CD14-positive monocyte (primary cell): ENCODE measurements at regions not wholly inside any gene's neighbourhood (a gene's known extent, or its start where the extent isn't known, plus 50 kb on each side); places are given as distances from the start of the nearest gene placed in this dataset.
"Not testable (repeated sequence)": the region's sequence is repeated elsewhere in the genome, so short reads cannot be mapped to it uniquely, and the experiment has no call there.

Experiments used
- DNase-seq, 3 donors: peaks; one replicate each; pipeline ENCODE4 v3.0.0-alpha.2; 2011 to 2022
- H2AFZ ChIP-seq: 2 replicates; pipeline ENCODE4 v1.6.0; 2012; ENCODE audit warnings: mild to moderate bottlenecking, low read depth, low read length, inconsistent platforms; ENCODE audit not compliant: insufficient read depth, poor library complexity, severe bottlenecking
- H3K27ac ChIP-seq, 2 donors: 1 replicate in 1 of 2; 2 replicates in 1 of 2; pipeline ENCODE4 v1.5.1; 2012 to 2013; ENCODE audit warnings: low read length in 2 of 2, control low read depth in 1 of 2, inconsistent platforms in 1 of 2, low read depth in 1 of 2, mild to moderate bottlenecking in 1 of 2
- H3K27me3 ChIP-seq, 2 donors: one replicate each; pipeline versions ENCODE4 v1.6.0 to v1.6.1; 2011 to 2013; ENCODE audit warnings: low read length in 2 of 2; ENCODE audit not compliant: control insufficient read depth in 2 of 2, insufficient read depth in 2 of 2
- H3K36me3 ChIP-seq, 2 donors: replicated peaks in 1 of 2; 1 replicate in 1 of 2; 2 replicates in 1 of 2; pipeline versions ENCODE4 v1.5.1 to v1.6.1; 2012 to 2013; ENCODE audit warnings: low read length in 2 of 2, control low read depth in 1 of 2, inconsistent platforms in 1 of 2, mild to moderate bottlenecking in 1 of 2; ENCODE audit not compliant: insufficient read depth in 2 of 2, control insufficient read depth in 1 of 2
- H3K4me1 ChIP-seq, 2 donors: 1 replicate in 1 of 2; 2 replicates in 1 of 2; pipeline versions ENCODE4 v1.5.1 to v1.6.1; 2012 to 2013; ENCODE audit warnings: low read length in 2 of 2, control low read depth in 1 of 2, inconsistent platforms in 1 of 2, mild to moderate bottlenecking in 1 of 2, moderate library complexity in 1 of 2; ENCODE audit not compliant: insufficient read depth in 2 of 2, control insufficient read depth in 1 of 2
- H3K4me2 ChIP-seq: replicated peaks from 2 replicates; pipeline ENCODE3; 2012; ENCODE audit warnings: low read length, moderate library complexity, mild to moderate bottlenecking; ENCODE audit not compliant: poor library complexity, severe bottlenecking; ENCODE audit errors: extremely low read depth
- H3K4me3 ChIP-seq, 3 experiments: fragments of 200-600 bp in 1 of 3; sonication (generic) in 1 of 3; replicated peaks in 1 of 3; 1 replicate in 2 of 3; 2 replicates in 1 of 3; pipeline ENCODE4 v1.5.1; 2011 to 2013; ENCODE audit warnings: low read length in 3 of 3, mild to moderate bottlenecking in 3 of 3, control low read depth in 2 of 3, low read depth in 2 of 3, inconsistent platforms in 1 of 3, moderate library complexity in 1 of 3
- H3K79me2 ChIP-seq: 2 replicates; pipeline ENCODE4 v1.6.0; 2012; ENCODE audit warnings: mild to moderate bottlenecking, control low read depth, inconsistent platforms, low read length, moderate library complexity; ENCODE audit not compliant: insufficient read depth
- H3K9ac ChIP-seq: 2 replicates; pipeline ENCODE4 v1.6.0; 2017; ENCODE audit warnings: low read length, mild to moderate bottlenecking; ENCODE audit not compliant: insufficient read depth, poor library complexity, severe bottlenecking
- H3K9me3 ChIP-seq, 2 donors: replicated peaks in 1 of 2; 1 replicate in 1 of 2; 2 replicates in 1 of 2; pipeline versions ENCODE4 v1.5.1 to v1.6.1; 2012 to 2013; ENCODE audit warnings: low read length in 2 of 2, control low read depth in 1 of 2; ENCODE audit not compliant: control insufficient read depth in 1 of 2, insufficient read depth in 1 of 2
- H4K20me1 ChIP-seq: 2 replicates; pipeline ENCODE4 v1.6.0; 2012; ENCODE audit warnings: mild to moderate bottlenecking, low read length, control low read depth, moderate library complexity; ENCODE audit not compliant: insufficient read depth
- H3K27ac Mint-ChIP-seq, 7 donors: one replicate each; pipeline ENCODE4 v1.8.0; 2020; ENCODE audit warnings: mild to moderate bottlenecking in 7 of 7, mixed read lengths in 7 of 7, moderate library complexity in 6 of 7, inconsistent platforms in 2 of 7
- H3K27me3 Mint-ChIP-seq, 3 donors: one replicate each; pipeline ENCODE4 v1.8.0; 2021 to 2022; ENCODE audit warnings: low read depth in 3 of 3, mild to moderate bottlenecking in 3 of 3, mixed read lengths in 3 of 3, moderate library complexity in 3 of 3, inconsistent platforms in 1 of 3
- H3K36me3 Mint-ChIP-seq, 2 donors: one replicate each; pipeline ENCODE4 v1.8.0; 2020; ENCODE audit warnings: mixed read lengths in 2 of 2, inconsistent platforms in 1 of 2, mild to moderate bottlenecking in 1 of 2
- H3K4me1 Mint-ChIP-seq: one replicate; pipeline ENCODE4 v1.8.0; 2020; ENCODE audit warnings: mild to moderate bottlenecking, mixed read lengths
- H3K4me3 Mint-ChIP-seq, 2 donors: one replicate each; pipeline ENCODE4 v1.8.0; 2020; ENCODE audit warnings: mild to moderate bottlenecking in 2 of 2, mixed read lengths in 2 of 2, moderate library complexity in 1 of 2
- H3K9me3 Mint-ChIP-seq, 7 donors: one replicate each; pipeline ENCODE4 v1.8.0; 2020 to 2022; ENCODE audit warnings: mixed read lengths in 7 of 7, mild to moderate bottlenecking in 6 of 7, moderate library complexity in 6 of 7, inconsistent platforms in 2 of 7
- CTCF ChIP-seq: fragments of 200-600 bp; IDR thresholded peaks from one replicate; pipeline ENCODE4 v1.8.0; 2022; ENCODE audit warnings: antibody characterized with exemption, mild to moderate bottlenecking
- WGBS: methylation state at CpG from one replicate; pipeline ENCODE4 v1.1.5; 2013; ENCODE audit warnings: missing lambda C conversion rate; ENCODE audit not compliant: insufficient coverage; 5-methylcytosine and 5-hydroxymethylcytosine counted together
- intact Hi-C, 2 donors: fragments of 100-400 bp; cut with micrococcal nuclease; formaldehyde crosslinking; loops; one replicate each; pipeline versions ENCODE4 v1.15.0 to v1.15.1; 2023

DNA sequence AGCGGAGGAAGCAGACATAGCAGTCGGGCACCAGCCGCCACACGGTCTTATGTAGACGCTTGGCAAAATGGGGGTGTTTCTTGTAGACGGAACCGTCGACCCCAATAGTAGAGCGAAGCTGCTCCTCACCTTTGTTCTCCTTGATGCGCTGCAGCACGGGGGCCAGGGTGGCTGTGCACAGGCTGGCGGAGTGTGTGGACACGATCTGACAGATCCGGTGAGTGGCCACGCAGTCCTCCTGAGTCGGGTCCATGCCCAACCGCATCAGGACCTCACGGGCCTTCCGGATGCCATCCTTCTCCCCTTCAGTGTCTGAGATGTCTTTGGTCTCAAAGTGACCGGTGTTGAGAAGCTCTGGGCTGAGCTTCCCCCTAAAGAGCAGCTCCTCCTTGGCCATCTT is 153.0 kb downstream of the TENT5D start:
- Histone ChIP-seq H3K9ac (no peak overlapping the region), H3K27ac (no peak overlapping the region), H3K36me3 (no peaks in the 10 kb centered on the region), H4K20me1 (no peaks in the 10 kb centered on the region), H3K4me3 (no peak overlapping the region), H3K4me1 (no peaks in the 10 kb centered on the region), H3K79me2 (no peaks in the 10 kb centered on the region), H3K27me3 (no peaks in the 10 kb centered on the region), H3K4me2 (no peak overlapping the region), H2AFZ (no peak overlapping the region), H3K9me3 (peaks cover 0 to 16% of the 10 kb centered on the region in 2 donors)
- 94% methylated on average over 13 of the region's 20 CpGs for WGBS
- H3K4me3 Mint-ChIP-seq, result no peak overlapping the region
- H3K36me3 Mint-ChIP-seq, result no peaks in the 10 kb centered on the region
- H3K27ac Mint-ChIP-seq, result no peak overlapping the region
- intact Hi-C loops, result no loop called here
- no peak for DNase-seq
- H3K27me3 Mint-ChIP-seq, result peaks cover 0 to 4% (median 0%) of the 10 kb centered on the region in 3 donors
- TF ChIP-seq CTCF, result no peak
- H3K4me1 Mint-ChIP-seq, result no peaks in the 10 kb centered on the region
- peaks cover 1 to 29% (median 10%) of the 10 kb centered on the region in 7 donors for H3K9me3 Mint-ChIP-seq

DNA sequence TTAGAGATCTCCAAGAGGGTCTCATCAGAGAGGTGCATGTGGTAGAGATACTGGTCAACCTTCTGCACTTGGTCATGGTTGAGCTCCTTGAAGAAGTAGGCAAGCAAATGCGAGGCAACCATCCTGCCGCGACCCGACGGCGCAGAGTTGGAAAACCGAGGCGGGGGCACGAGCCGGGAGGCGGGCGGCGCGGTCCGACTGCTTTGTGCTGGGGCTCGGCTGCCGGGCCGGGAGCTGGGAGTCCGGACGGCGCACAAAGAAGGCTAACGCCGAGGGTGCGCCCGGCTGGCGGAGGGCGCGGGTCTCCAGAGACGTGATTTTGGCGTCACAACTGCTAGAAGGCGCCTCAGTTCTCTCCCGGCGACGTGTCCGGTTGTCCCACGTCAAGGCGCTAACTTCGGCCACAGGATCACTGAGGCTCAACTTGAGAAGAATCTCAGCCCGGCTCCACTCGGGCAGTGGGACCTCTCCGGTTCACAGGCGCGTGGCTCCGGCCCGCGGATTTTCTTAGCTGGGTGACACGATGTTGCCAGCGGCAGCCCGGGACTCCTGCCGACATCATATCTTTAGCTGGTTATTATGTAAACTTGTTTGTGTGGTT is 154.3 kb downstream of the TENT5D start:
- H3K9ac ChIP-seq, DNase-seq, H3K4me2 ChIP-seq, intact Hi-C loops, H3K27ac ChIP-seq, H3K27me3 Mint-ChIP-seq, H3K4me1 Mint-ChIP-seq, H2AFZ ChIP-seq, H3K36me3 ChIP-seq, H3K27me3 ChIP-seq, H3K4me3 ChIP-seq, H3K27ac Mint-ChIP-seq, H3K4me3 Mint-ChIP-seq, H3K4me1 ChIP-seq, H4K20me1 ChIP-seq, H3K79me2 ChIP-seq, H3K36me3 Mint-ChIP-seq: not testable (repeated sequence)
- peaks cover 0 to 16% of the 10 kb centered on the region in 2 donors for H3K9me3 ChIP-seq
- 90% methylated on average over 24 of the region's 50 CpGs for WGBS
- peaks cover 1 to 29% (median 10%) of the 10 kb centered on the region in 7 donors for H3K9me3 Mint-ChIP-seq
